Kasumi-1 (cell line): ENCODE measurements at regions not wholly inside any gene's neighbourhood (a gene's known extent, or its start where the extent isn't known, plus 50 kb on each side); places are given as distances from the start of the nearest gene placed in this dataset.

Source experiments
- DNase-seq, 2 experiments: peaks; one replicate each; lab custom pipeline; 2025; lab: John Stamatoyannopoulos, UW

- DNase-seq, result no peak
Measured at GRCh38 chr10:128744811-128745305, 618.6 kb upstream of the MKI67 start.

GRCh38 chr10:128747582-128748346 lies 621.5 kb upstream of the MKI67 start:
- DNase-seq, result no peak

- no peak for DNase-seq
Measured at GRCh38 chr10:128751284-128751683, 625.1 kb upstream of the MKI67 start.

- DNase-seq, result no peak
Measured at GRCh38 chr10:128751851-128752250, 625.6 kb upstream of the MKI67 start.

GRCh38 chr10:128759174-128759573 lies 633.0 kb upstream of the MKI67 start:
- no peak for DNase-seq

DNA sequence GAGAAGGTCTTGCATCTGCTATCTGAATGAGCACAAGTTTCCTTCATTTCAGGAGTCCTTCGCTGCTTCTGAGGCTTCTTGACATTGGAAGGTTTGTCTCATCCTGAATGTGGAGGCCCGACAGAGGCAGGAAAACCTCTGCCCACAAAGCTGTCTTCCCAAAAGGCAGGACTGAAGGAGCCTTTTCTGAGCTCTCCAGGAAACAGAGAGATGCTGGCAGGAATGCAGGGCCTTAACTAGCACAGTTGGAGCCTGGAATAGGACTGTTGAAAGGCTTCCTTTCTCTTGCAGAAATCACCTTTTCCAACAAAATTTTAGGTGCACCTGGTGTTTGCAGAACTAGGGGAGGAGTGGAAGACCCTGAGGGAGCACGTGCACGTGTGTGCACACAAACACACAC lies 637.4 kb upstream of the MKI67 start:
- no peak for DNase-seq

- no peak for DNase-seq
Measured at GRCh38 chr10:128764190-128764589, 638.0 kb upstream of the MKI67 start.

DNA sequence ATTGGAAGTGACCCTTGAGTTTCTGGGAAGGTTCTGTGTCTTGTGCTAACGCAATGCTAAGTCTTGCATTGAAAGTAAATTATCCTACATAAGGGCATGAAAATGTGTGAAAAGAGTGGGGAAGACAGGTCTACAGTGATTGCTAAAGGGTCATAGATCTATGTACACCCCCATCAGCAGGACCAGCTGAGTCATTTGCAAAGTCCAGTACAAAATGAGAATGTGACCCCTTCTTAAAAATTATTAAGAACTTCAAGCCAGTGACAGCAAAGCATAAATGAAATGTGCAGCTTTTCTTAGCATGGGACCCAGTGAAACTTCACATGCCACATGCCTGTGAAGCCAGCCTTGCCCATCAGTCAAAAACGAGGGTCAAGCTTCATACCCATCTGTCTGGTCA lies 640.7 kb upstream of the MKI67 start:
- no peak for DNase-seq

GRCh38 chr10:128774979-128775378 lies 648.8 kb upstream of the MKI67 start:
- DNase-seq, result no peak

DNA sequence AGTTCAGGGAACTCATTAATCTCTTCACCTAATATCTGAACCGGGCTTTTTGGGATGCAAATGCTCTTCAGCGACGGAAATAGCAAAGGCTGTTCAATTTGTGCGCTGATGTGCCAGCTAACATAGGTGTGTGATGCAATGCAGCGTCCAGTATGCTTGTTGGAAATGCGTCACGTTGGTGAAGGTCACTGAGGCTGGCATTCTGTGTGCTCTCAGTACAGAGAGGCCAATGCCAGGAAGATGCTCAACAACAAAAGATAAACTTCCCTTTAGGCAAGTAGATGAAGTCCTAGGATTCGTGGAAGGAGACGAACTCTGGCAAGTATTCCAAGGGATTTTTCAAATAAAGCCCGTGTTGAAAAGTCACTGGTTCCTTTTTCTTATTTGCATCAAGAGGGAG lies 649.5 kb upstream of the MKI67 start:
- no peak for DNase-seq

DNA sequence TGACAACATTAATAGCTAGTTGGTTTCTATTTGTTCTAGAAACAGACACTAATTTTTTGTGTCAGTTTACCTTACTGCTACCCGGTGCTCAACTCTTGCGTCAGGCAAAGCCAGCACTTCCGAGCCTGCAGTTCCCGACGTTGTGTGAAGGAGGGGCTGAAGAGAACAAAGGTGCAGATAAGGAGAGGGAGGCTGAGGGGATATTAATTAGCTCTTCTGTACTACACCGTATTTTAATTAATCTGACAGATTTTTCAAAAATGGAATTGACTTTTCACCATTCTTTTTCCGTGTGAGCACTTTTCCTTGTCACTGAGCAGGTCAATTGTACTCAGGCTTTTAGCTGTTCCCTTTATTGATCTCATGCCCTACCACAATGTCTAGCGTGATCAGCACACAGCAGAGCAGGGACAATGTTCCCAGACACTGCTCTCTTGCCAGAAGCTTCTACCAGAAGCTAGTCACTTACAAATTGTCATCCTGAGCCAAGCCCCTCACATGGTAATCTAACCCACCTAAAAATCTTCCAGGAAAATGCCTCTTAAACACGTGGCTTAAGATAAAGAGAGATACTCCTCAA lies 650.5 kb upstream of the MKI67 start:
- no peak for DNase-seq

DNA sequence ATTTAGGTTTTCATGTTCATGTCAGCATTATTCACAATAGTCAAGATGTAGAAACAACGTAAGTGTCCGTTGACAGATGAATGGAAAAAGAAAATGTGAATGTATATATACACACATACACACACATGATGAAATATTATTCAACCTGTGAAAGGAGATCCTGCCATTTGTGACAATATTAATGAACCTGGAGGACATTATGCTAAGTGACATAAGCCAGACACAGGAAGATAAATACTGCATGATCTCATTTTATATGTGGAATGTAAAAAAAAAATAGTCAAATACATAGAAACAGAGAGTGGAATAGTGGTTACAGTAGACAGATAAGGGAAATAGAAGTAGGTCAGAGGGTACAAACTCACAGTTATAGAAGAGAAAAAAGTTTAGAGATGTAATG lies 651.1 kb upstream of the MKI67 start:
- DNase-seq, result no peak

GRCh38 chr10:128779416-128779815 lies 653.2 kb upstream of the MKI67 start:
- DNase-seq, result no peak

DNA sequence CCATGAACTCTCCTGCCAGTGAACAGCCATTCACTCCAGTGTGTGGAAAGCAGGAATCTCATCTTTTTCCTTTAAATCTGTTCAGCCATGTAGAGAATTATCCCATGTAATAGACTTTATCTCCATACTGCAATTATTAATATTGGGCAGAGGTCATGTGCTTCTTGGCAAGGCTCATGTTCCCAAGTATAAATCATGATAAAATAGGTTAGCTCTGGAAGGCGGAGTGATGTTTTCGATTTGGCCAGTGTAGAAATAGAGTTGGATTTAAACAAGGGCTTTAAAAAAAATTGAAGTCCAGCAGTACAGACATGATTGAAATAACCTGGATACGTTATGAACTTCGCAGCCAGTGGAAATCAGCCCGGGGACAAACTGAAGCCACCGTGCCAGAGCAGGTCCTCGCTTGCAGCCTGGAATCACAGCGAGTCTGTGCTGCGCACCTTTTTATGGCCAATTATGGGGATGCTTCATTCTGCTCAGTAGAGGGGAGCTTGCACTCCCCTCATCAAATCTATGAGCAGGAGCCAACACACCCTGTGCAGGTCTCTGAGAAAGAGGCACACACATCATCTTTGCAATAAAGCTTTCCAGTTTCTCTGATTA lies 654.0 kb upstream of the MKI67 start:
- DNase-seq, result no peak

DNA sequence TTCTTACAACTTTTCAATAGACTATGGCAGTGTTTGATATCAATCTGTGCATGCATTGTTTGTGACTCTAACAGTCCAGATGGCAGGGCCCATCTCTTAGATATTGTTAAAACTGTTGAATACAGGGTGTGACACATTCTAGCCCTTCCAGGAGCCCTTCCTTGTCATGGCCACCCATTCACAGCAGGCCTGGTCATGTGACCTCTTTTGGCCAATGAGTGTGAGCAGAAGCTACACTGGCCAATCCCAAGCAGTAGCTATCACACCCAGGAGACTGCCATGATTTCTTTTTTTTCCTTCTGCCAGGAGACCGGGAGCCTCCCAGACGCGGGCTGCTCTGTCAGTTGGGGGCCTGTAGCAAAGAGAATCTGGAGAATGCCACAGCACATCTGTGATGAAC lies 655.4 kb upstream of the MKI67 start:
- no peak for DNase-seq

DNA sequence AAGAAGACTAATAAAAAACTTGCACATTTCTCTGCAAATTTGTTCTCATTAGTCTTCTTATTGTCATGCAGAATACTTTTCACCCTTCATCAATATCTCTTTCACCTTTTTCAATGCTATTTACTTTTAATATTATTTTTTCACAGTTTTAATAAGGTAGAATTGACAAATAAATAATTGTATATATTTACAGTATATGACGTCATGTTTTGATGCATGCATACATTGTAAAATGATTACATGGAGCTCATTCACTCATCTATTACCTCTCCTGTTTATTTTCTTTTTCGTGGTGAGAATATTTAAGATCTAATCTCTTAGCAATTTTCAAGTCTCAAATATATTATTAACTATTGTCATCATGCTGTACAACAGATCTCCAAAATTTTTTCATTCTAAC lies 658.2 kb upstream of the MKI67 start:
- DNase-seq, result no peak

- no peak for DNase-seq
Measured at GRCh38 chr10:128792426-128793140, 666.4 kb upstream of the MKI67 start.

GRCh38 chr10:128793726-128794655 lies 667.8 kb upstream of the MKI67 start:
- no peak for DNase-seq

DNA sequence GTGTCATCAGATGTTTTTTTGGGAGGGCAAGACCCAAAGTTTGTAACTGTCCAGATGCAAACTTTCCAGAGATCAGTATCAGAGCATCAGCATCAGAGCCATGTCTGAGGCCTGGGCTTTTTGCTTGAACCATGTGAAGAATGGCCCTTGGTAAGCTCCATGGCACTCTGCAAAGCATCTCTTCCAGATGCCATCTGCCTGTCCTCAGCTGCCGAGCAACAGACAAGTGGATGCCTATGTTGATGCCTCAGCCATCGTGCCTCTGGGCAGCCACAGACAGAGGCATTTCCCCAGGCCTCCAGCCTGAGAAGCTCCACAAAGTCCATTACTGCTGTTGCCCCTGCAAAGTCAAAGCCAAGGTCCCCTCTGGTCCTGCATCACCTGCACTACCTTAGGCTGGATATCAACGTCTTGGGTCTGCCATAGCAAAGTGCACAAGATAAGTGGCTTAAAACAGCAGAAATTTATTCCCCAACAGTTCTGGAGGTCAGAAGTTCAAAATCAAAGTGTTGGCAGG lies 670.2 kb upstream of the MKI67 start:
- no peak for DNase-seq

DNA sequence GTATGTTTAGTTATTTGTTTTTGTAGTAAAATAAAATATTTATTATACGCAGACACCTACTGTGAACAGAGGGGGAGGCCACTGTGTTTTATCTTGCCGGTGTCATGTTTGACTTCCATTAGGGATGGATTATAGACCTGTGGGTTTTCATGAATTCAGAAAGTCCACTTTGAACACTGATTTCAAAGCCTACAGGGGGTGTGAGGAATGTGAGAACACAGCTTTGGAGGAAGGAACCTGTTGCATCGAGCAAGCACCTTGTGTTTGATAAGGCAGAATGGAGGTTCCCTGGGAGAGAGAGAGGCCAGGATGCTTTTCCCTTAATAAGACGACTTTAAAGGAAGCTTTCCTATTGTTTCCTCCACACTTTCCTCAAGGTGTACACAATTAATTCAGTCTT lies 665.0 kb upstream of the MGMT start:
- DNase-seq, result no peak

GRCh38 chr10:128803790-128804189 lies 663.3 kb upstream of the MGMT start:
- DNase-seq, result no peak
